Neural progenitor cell (in vitro differentiated cells): ENCODE measurements at regions not wholly inside any gene's neighbourhood (a gene's known extent, or its start where the extent isn't known, plus 50 kb on each side); places are given as distances from the start of the nearest gene placed in this dataset.

Experiments
- CTCF ChIP-seq: fragments of 200-600 bp; sonication (generic); IDR thresholded peaks from 2 replicates; pipeline ENCODE4 v1.5.1; 2017; ENCODE audit warnings: antibody characterized with exemption, mild to moderate bottlenecking
- EZH2phosphoT487 ChIP-seq: fragments of 200-600 bp; sonication (generic); IDR thresholded peaks from 2 replicates; pipeline ENCODE4 v1.6.1; 2017; ENCODE audit warnings: antibody characterized with exemption

DNA sequence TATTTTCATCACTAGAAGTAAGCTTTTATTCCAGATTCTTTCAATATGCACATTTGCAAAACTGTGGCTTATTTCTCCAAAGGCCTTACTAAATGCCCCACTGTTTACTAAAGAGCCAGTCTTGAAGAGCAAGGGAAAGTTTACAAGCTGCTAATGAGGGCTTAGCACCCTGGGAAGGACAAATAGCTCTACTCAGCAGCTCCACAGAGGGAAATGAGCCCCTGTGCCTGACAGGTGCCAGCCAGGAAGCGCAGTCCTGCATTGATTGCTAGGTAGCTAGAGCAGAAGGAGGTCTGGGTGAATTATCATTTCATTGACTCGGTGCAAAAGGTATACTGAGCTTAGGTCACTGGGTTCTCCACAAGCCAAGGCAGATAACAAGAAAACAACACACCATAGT, 307.0 kb downstream of the SETD4 start:
- TF ChIP-seq CTCF (no peak), EZH2phosphoT487 (no peak)
